IMR-90 (cell line): ENCODE measurements at regions not wholly inside any gene's neighbourhood (a gene's known extent, or its start where the extent isn't known, plus 50 kb on each side); places are given as distances from the start of the nearest gene placed in this dataset.

Experiments used
- ATAC-seq: fragments of 200-7000 bp; cut with Tn5 transposase; 2 replicates; pipeline ENCODE4 v1.9.1; 2020; ENCODE audit warnings: low read depth, mild to moderate bottlenecking, moderate library complexity
- BruUV-seq: library from RNA; stranded (reverse); fragments of 400-500 nt; replicated peaks from 2 replicates; lab custom pipeline; 2021; lab: Mats Ljungman, UMichigan
- CTCF ChIA-PET: fragments of 300-600 bp; formaldehyde crosslinking; extraction: SDS; loops from one replicate; lab custom pipeline; 2021; ENCODE audit warnings: antibody characterized with exemption; lab: Yijun Ruan, JAX
- POLR2A ChIA-PET: fragments of 300-600 bp; sonication (Branson Sonifier 250); formaldehyde crosslinking; loops from one replicate; lab custom pipeline; 2022; ENCODE audit warnings: antibody characterized with exemption; ENCODE audit not compliant: unreplicated experiment; lab: Charles Lee
- DNase-seq: peaks from one replicate; pipeline ENCODE4 v3.0.0; 2013
- H2AFZ ChIP-seq: replicated peaks from 2 replicates; pipeline ENCODE3; 2013; ENCODE audit warnings: low read length, mild to moderate bottlenecking; ENCODE audit not compliant: poor library complexity
- H2AK5ac ChIP-seq: 2 replicates; pipeline ENCODE4 v1.6.1; 2013; ENCODE audit warnings: low read depth, low read length, inconsistent platforms
- H2AK9ac ChIP-seq: replicated peaks from 2 replicates; pipeline ENCODE3; 2013; ENCODE audit warnings: mild to moderate bottlenecking, low read depth, low read length, moderate library complexity; ENCODE audit not compliant: poor library complexity
- H2BK120ac ChIP-seq: 2 replicates; pipeline ENCODE4 v1.6.1; 2013; ENCODE audit warnings: low read depth, low read length, inconsistent platforms
- H2BK15ac ChIP-seq: 3 replicates; pipeline ENCODE4 v1.6.1; 2013; ENCODE audit warnings: low read depth, low read length, inconsistent platforms
- H2BK20ac ChIP-seq: 2 replicates; pipeline ENCODE4 v1.6.1; 2013; ENCODE audit warnings: low read depth, mild to moderate bottlenecking, inconsistent platforms, low read length, moderate library complexity
- H2BK5ac ChIP-seq: 2 replicates; pipeline ENCODE4 v1.6.1; 2013; ENCODE audit warnings: mild to moderate bottlenecking, low read depth, low read length, inconsistent platforms; ENCODE audit not compliant: poor library complexity, severe bottlenecking
- H3K14ac ChIP-seq: replicated peaks from 2 replicates; pipeline ENCODE4 v1.6.1; 2013; ENCODE audit warnings: low read depth, low read length, inconsistent platforms
- H3K18ac ChIP-seq: 2 replicates; pipeline ENCODE4 v1.6.1; 2013; ENCODE audit warnings: low read depth, low read length, control low read depth
- H3K23ac ChIP-seq: 2 replicates; pipeline ENCODE4 v1.6.1; 2013; ENCODE audit warnings: low read depth, low read length, inconsistent platforms
- H3K27ac ChIP-seq: 2 replicates; pipeline ENCODE4 v1.5.1; 2013; ENCODE audit warnings: mild to moderate bottlenecking, control low read depth, low read length; ENCODE audit not compliant: insufficient read depth
- H3K27me3 ChIP-seq: 2 replicates; pipeline ENCODE4 v1.6.1; 2013; ENCODE audit warnings: low read length; ENCODE audit not compliant: control insufficient read depth, insufficient read depth
- H3K36me3 ChIP-seq: 2 replicates; pipeline ENCODE4 v1.6.1; 2013; ENCODE audit warnings: low read length, mixed read lengths; ENCODE audit not compliant: control insufficient read depth, insufficient read depth
- H3K4ac ChIP-seq: 2 replicates; pipeline ENCODE4 v1.6.1; 2013; ENCODE audit warnings: low read depth, low read length, inconsistent platforms
- H3K4me1 ChIP-seq: 2 replicates; pipeline ENCODE4 v1.6.1; 2013; ENCODE audit warnings: low read length, mixed read lengths; ENCODE audit not compliant: control insufficient read depth, insufficient read depth
- H3K4me2 ChIP-seq: 2 replicates; pipeline ENCODE4 v1.6.1; 2013; ENCODE audit warnings: low read depth, mild to moderate bottlenecking, control low read depth, low read length, moderate library complexity
- H3K4me3 ChIP-seq: 2 replicates; pipeline ENCODE4 v1.5.1; 2013; ENCODE audit warnings: low read depth, mild to moderate bottlenecking, control low read depth, low read length, moderate library complexity; ENCODE audit not compliant: insufficient read depth
- H3K56ac ChIP-seq: 2 replicates; pipeline ENCODE4 v1.6.1; 2013; ENCODE audit warnings: low read length, inconsistent platforms; ENCODE audit not compliant: insufficient read depth; ENCODE audit errors: extremely low read depth
- H3K79me1 ChIP-seq, 2 experiments: 2 replicates each; pipeline ENCODE4 v1.6.1; 2013; ENCODE audit warnings: low read length in 2 of 2, inconsistent platforms in 1 of 2, low read depth in 1 of 2
- H3K9ac ChIP-seq: 2 replicates; pipeline ENCODE4 v1.6.1; 2013; ENCODE audit warnings: low read depth, low read length, control low read depth
- H3K9me1 ChIP-seq: 2 replicates; pipeline ENCODE4 v1.6.1; 2013; ENCODE audit warnings: low read length, inconsistent platforms; ENCODE audit not compliant: insufficient read depth
- H3K9me3 ChIP-seq: 2 replicates; pipeline ENCODE4 v1.6.1; 2013; ENCODE audit warnings: low read length; ENCODE audit not compliant: control insufficient read depth, insufficient read depth
- H4K20me1 ChIP-seq: 2 replicates; pipeline ENCODE4 v1.6.1; 2013; ENCODE audit warnings: low read length, inconsistent platforms; ENCODE audit not compliant: insufficient read depth
- H4K5ac ChIP-seq: 2 replicates; pipeline ENCODE4 v1.6.1; 2013; ENCODE audit warnings: mild to moderate bottlenecking, low read depth, low read length, control low read depth
- H4K8ac ChIP-seq, 2 experiments: 2 replicates each; pipeline ENCODE4 v1.6.1; 2013; ENCODE audit warnings: low read depth in 2 of 2, low read length in 2 of 2, control low read depth in 1 of 2, inconsistent platforms in 1 of 2
- H4K91ac ChIP-seq: 2 replicates; pipeline ENCODE4 v1.6.1; 2013; ENCODE audit warnings: low read depth, low read length, inconsistent platforms; ENCODE audit not compliant: insufficient read depth
- CTCF ChIP-seq: conservative IDR thresholded peaks from 2 replicates; pipeline ENCODE4 v1.5.1; 2012; ENCODE audit warnings: mild to moderate bottlenecking, low read depth, low read length, improper control_type of control experiment
- MXI1 ChIP-seq: IDR thresholded peaks from 2 replicates; pipeline ENCODE4 v1.6.1; 2012; ENCODE audit warnings: low read depth, mild to moderate bottlenecking, low read length, moderate library complexity, borderline replicate concordance
- RAD21 ChIP-seq: IDR thresholded peaks from 2 replicates; pipeline ENCODE4 v1.6.1; 2012; ENCODE audit warnings: low read length, improper control_type of control experiment
- RCOR1 ChIP-seq: IDR thresholded peaks from 2 replicates; pipeline ENCODE4 v1.6.1; 2012; ENCODE audit warnings: mild to moderate bottlenecking, low read length, improper control_type of control experiment; ENCODE audit not compliant: insufficient replicate concordance
- RFX5 ChIP-seq: IDR thresholded peaks from 2 replicates; pipeline ENCODE4 v1.8.0; 2012; ENCODE audit warnings: low read depth, mild to moderate bottlenecking, low read length, moderate library complexity
- SMC3 ChIP-seq: fragments of 150-350 bp; IDR thresholded peaks from 2 replicates; pipeline ENCODE4 v1.6.1; 2016; ENCODE audit warnings: low read depth, mild to moderate bottlenecking, antibody characterized with exemption, low read length, moderate library complexity
- USF2 ChIP-seq: fragments of 150-350 bp; IDR thresholded peaks from 2 replicates; pipeline ENCODE4 v1.6.1; 2017; ENCODE audit warnings: mild to moderate bottlenecking, antibody characterized with exemption, low read length, low read depth
- WGBS, 2 experiments: methylation state at CpG; one replicate each; pipeline versions ENCODE4 v1.1.5 to v1.1.7; 2013; ENCODE audit warnings: missing lambda C conversion rate in 2 of 2; ENCODE audit not compliant: insufficient read length in 1 of 2; ENCODE audit errors: extremely low coverage in 2 of 2; 5-methylcytosine and 5-hydroxymethylcytosine counted together
- dilution Hi-C: fragments of 300-500 bp; cut with HindIII; formaldehyde crosslinking; loops from one replicate; pipeline ENCODE4 v1.14.3; 2018; ENCODE audit warnings: low sequenced_read_pairs; ENCODE audit not compliant: unreplicated experiment
- in situ Hi-C: fragments of 300-500 bp; cut with MboI; formaldehyde crosslinking; loops from 3 replicates; pipeline ENCODE4 v1.14.3; 2019; ENCODE audit warnings: low sequenced_read_pairs, inconsistent platforms, mixed read lengths
- intact Hi-C: fragments of 100-400 bp; cut with micrococcal nuclease; formaldehyde crosslinking; loops from 2 replicates; pipeline ENCODE4 v1.10.0; 2022

DNA sequence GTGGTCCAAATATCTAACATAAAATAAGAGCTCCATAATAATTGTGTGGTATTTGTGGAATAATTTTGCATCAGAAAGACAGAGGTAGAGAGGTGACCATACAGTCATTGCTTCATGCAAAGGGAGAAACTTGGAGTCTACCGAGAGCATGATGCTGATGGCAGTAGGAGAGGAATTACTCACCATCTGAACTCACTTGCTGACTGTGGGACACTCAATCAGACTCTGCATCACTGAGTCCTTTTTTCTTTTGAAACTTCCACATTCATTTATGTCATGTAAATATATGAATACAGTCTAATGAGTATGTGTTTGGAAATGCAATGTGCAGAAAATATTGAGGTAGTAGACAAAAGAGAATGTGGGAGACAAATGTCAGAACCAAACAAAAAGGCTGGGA, 933.8 kb downstream of the REEP3 start:
- CTCF ChIA-PET: no interaction called here
- ATAC-seq: no peak

More for the DNA sequence above, 933.8 kb downstream of the REEP3 start:
- no peaks in the 10 kb centered on the region for H3K79me1 ChIP-seq
- H4K8ac ChIP-seq: no peak overlapping the region
- no peaks in the 10 kb centered on the region for H3K36me3 ChIP-seq
- H2BK20ac ChIP-seq: no peak overlapping the region
- H2AFZ ChIP-seq: no peak overlapping the region
- H3K23ac ChIP-seq: no peak overlapping the region
- no peaks in the 10 kb centered on the region for H3K9me1 ChIP-seq
- H3K9me3 ChIP-seq: no peaks in the 10 kb centered on the region
- no peak overlapping the region for H3K18ac ChIP-seq
- no peak overlapping the region for H3K4me3 ChIP-seq
- H2BK5ac ChIP-seq: no peak overlapping the region
- H2AK9ac ChIP-seq: no peak overlapping the region
- intact Hi-C loops: no loop called here
- no peak overlapping the region for H2AK5ac ChIP-seq
- H3K4me2 ChIP-seq: no peak overlapping the region
- no peaks in the 10 kb centered on the region for H4K20me1 ChIP-seq
- H3K56ac ChIP-seq: no peak overlapping the region
- no peaks in the 10 kb centered on the region for H3K4me1 ChIP-seq
- H4K91ac ChIP-seq: no peak overlapping the region
- no peak overlapping the region for H3K27ac ChIP-seq
- TF ChIP-seq SMC3 (no peak), USF2 (no peak), MXI1 (no peak), CTCF (no peak), RAD21 (no peak), RFX5 (no peak), RCOR1 (no peak)
- no peak overlapping the region for H2BK15ac ChIP-seq
- H2BK120ac ChIP-seq: no peak overlapping the region
- DNase-seq: no peak
- no peak overlapping the region for H4K5ac ChIP-seq
- H3K14ac ChIP-seq: no peak overlapping the region
- no CpG with 5 or more reads among the region's 1 CpG for WGBS, 2 experiments
- no peak overlapping the region for H3K9ac ChIP-seq
- dilution Hi-C loops: no loop called here
- H3K27me3 ChIP-seq: no peaks in the 10 kb centered on the region
- BruUV-seq: no TSS peak
- POLR2A ChIA-PET: no interaction called here
- in situ Hi-C loops: no loop called here
- no peak overlapping the region for H3K4ac ChIP-seq
